ENCODE measurements at regions not wholly inside any gene's neighbourhood (a gene's known extent, or its start where the extent isn't known, plus 50 kb on each side); places are given as distances from the start of the nearest gene placed in this dataset.

DNA sequence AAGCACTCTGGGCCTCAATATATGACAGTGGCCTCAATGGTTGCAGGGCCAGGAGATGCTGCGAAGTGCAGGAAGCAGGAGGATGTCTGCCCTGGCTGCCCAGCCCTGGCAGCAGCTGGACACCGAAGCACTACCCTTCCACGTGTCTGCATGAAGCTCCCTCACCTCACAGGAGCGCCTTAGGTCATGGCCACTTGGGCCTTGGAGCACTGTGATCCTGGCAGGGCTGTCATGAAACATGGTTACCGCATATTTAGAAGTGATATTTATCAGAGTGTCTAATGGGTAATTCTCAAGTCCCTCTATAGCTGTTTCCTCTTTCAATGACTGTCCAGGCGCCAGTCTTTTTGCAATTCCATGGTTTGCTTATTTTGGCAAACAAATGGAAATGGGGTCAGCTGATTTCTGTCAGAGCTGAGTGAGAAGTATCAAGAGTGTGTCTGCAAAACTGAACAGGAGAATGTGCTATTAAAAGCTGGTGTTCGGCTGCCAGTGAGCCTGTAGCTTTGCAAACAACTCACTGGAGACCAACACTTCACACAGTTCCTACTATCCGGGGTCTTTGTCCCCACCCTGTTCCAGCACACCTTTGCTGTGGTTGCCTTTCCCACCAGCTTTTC, 285.9 kb downstream of the KIF4B start:
- DNase-seq, result no peak

DNA sequence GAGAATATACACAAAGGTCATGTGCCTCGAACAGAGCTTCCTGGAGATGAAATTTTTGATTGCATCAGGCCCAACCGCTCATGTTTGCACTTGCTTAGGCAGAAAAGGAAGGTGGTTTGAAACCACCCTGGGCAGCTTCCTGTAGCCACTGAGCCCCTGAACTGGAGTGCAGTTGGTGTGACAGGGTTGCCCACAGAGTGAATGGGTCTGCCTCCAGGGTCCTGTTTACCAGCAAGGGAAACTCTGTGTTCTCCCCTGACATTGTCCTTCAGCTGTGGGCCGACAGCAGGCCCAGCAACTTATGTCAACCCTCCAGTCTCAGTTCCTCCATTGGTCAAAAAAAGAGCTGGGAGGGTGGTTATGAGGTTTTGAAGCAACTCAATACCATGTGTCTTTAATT, 289.6 kb downstream of the KIF4B start:
- no peak for DNase-seq

DNA sequence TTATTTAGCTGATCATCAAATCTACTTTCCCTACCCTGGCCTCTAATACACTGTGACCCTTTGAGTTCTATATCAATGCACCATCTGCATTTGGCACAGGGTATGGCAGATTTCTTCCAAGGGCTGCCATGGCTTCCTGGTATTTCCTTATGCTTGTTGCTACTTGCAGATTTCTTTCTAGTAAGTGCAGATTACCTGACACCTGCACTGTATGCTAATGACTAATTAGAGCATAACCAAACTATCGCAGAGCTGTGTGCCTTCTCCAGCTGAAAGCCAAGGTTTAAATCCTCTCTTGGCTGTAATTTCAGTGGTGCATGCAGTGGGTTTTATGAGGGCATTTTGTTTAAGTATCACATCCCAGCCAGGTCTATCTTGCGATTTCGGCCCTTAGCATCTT, 293.7 kb downstream of the KIF4B start:
- DNase-seq, result peak; percentile 39

DNA sequence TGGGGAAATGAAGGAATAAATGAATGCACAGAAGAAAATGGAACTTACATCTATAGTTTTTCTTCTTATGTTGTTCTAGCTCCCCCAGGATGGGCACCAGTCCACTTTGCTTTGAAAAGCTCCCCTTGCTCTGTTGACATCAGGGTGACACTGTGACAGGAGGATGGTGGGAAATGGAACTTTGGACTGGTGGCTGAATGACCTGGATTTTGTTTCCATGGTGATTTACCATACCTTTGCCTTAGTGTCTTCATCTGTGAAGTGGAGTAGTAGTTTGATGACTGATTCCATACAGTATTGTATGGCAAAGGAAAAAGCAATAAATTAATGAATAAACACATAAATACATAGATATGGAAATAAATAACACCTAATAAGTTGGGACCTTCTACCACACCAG, 294.7 kb downstream of the KIF4B start:
- no peak for DNase-seq

DNA sequence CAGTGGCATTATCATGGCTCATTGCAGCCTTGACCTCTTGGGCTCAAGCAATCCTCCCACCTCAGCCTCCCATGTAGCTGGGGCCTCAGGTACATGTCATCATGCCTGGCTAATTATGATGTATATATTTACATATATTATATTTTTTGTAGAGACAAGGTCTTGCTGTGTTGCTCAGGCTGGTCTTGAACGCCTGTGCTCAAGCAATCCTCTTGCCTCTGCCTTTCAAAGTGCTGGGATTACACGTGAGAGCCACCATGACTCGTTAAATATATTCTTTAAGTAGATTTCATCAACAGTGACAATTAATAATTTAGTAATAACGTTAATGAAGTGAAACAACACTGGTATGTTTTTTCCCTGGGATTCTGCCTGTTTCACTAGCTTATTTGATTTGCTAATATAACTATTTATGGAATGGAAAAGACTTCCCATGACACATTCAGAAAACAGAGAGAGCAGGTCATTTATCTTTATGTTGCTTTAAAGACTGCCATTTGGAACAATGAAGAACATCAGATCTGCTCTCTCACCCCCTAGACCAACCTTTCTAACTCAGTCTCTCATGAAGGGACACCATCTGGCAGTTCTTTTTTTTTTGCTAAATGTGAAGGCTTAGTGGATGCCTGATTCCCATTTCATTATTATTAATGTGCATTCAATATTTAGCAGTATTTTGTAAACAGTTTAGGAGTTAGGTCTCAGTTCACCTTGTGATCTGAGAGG, 295.6 kb downstream of the KIF4B start:
- peak; percentile 26 for DNase-seq

DNA sequence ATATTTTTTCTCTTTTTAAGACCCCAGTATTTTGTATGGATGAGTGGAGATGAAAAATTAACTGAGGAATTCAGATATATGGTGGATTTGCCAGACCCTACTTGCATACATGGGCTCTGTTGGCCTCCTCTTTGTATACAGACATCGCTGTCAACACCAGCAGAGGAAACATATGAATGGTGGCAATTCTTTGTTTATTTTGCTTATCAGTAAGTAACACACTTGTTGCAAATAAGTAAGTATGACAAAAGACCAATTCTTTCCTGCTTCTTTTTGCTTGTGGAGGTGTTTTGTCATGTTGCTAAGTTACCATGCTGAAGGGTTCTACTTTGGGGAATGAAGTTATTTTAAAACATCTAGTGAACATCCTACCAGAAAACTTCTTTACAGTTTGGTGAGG, 298.2 kb downstream of the KIF4B start:
- no peak for DNase-seq

DNA sequence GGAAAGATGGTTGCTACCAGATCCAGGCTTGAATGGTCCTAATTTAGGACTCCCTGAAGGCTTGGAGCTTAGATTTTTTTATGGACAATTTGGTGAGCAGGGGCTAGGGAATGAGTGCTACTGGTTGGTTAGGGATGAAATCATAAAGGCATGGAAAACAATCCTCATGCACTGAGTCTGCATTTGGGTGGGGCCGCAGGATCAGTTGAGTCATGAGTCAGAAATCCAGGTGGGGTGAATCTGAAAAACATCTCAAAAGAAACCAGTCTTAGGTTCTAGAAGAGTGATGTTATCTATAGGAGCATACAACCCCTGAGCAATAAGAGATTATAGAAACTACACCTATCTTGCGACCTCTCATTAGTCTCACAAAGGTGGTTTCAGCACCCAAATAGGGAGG, 300.0 kb downstream of the KIF4B start:
- no peak for DNase-seq

DNA sequence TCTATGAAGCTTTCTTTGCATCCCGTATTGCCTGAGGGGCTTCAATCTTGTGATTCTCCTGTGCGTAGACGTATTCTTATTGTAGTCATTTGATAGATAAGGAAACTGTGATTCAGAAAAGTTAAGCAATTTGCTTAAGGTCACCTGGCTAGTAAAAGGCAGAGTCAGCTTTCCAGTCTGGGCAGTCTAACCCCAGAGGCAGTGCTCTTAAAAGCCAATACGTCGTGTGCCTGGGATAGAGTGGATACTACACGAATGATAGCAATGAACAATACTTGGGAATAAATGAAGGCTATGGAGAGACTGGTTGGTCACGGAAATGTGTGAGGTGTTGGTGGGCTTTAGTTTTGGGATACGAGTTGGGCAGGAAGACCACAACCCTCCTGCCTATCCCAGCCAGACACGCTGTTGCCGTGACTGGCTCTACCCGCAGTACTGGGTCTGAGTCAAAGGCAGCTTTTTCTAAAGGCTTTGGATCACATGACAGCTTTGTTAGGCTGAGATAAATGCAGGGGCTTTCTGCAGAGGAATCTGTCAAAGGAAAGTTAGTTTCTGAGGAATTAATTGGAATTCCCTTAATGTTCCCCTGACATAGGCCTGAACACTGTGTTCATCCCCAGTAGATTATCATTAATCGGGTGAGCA, 302.6 kb downstream of the KIF4B start:
- DNase-seq, result peak; percentile 79

DNA sequence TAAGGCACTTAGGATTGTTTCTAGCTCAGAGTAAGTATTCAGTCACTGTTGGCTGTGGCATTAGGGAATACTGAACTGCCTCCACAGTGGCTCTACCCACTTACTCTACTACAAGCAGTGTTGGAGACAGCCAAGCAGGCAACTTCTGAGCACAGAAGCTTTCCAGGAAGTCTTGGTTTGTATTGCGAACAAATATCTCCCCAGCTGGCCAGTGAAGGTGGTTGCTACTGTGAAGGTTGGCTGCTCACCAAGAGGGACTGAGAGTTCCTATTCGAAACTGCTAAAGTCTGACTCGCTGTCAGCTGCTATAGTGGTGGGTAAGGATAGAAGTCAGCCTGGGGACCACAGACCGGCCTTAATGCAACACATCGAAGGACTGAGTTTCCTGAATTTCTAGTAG, 319.1 kb downstream of the KIF4B start:
- DNase-seq, result no peak

DNA sequence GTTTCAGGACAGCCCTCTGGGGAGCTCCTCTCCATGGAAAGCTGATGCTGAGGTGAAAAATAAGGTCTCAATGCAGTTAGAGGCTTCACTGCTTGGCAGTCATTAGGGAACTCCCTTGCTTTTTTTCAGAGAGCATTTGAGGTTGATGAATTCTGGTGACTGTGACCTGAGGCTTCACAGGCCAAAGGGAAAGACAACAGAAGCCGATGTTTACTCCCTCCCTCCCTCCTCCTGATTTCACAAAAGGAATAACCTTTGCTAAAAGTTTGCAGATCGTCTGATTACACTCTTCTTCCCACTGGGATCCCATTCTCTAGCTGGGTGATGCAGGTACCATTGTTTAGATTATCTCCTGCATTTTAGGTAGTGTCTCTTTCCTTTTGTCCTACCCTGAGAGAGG, 329.4 kb downstream of the KIF4B start:
- DNase-seq, result no peak

DNA sequence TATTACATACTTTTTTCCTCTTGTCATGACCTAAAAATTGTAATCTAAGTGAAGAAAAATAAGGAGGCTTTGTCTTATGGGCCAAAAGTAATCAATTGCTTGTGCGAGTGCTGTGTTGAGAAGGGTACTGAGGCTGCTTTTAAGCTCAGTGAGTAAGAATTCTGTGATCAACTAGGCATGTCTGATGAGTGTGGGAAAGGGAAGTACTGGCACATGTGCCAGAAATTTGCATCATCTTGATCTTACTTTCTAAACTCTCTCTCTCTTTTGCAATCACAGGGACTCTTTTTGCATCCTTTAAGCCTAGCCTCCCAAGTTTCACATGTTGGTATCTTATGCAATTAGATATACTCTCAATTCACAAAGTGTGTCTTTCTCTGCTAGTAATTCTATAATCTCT, 329.9 kb downstream of the KIF4B start:
- DNase-seq, result no peak

DNA sequence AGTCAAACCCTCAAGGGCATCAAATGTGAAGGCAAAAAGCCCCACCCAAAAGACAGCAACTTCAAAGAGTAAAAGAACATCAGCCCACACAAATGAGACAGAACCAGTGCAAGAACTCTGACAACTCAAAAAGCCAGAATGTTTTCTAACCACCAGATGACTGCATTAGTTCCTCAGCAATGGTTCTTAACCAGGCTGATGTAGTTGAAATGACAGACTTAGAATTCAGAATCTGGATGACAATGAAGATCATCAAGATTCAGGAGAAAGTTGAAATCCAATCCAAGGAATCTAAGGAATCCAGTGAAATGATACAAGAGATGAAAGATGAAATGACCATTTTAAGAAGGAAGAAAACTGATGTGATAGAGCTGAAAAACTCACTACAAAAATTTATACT, 339.7 kb downstream of the KIF4B start:
- no peak for DNase-seq

DNA sequence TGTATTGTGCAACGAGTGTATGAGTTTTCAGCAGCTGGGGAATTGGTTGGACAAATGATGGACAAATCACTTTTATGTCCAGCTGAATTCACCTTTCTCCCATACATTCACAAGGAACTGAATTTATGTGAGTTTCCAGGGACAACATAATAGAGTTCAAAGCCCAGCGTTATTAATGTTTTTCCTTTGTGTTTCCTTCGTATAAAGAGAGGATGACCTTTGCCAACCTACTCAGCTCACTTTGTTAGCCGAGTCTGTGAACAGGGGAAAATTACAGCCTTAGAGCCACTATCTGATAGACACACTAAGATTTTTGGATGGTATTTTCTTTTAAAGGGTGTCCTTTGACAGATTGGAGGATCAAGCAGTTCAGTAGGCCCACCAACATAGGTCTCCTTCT, 352.5 kb downstream of the KIF4B start:
- no peak for DNase-seq

DNA sequence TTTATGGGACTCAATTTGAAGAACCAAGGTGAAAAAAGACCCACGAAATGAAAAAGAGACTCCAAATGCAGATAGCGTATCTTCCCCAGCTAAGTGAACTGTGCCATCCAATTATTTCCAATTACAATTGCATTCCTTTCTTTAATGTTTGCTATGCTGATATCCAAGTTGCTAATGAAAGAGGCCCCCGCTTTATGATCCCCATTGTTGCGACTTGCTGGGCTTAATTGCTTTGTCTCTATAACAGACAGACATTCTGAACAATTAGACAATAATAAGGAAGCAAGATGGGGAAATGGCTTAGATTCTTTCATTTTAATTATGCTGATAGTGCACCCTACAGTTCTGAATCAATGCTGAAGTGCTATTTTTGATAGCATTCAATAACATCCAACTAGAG, 354.3 kb downstream of the KIF4B start:
- no peak for DNase-seq

DNA sequence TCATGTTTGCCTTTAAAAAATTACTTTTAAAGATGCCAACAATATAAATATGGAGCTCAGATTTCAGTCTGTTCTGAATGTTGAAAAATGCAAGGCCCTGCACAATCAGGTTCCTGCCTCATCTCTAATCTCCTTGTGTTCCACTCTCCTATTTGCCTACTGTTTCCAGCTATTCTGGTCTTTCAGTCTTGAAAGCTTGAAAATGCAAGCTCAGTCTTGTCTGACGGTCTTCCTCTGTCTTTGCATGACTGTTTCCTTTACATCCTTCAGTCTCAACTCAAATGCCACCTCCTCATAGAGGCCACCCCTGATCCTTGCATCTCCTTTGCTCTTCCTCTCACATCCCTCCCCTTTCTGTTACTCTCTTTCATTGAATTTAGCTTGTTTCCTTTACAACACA, 354.9 kb downstream of the KIF4B start:
- no peak for DNase-seq

DNA sequence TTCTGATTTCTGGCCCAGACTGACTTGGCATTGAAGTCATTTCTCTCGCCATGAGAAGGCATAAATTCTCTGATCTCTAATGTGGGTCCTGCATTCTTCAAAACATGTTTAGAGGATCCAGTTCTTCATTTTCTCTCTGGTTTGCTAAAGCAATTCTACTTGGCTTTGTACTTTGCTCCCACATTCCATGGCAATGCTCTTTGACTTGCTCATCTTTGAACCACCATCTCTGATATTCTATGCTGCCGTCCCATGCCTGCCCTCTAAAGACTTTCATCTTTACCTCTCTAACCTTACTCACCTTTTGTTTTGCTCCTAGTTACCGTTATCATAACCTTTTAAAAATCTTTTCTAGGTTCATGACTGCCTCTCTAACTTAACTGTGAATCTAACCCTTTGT, 366.9 kb downstream of the KIF4B start:
- no peak for DNase-seq

DNA sequence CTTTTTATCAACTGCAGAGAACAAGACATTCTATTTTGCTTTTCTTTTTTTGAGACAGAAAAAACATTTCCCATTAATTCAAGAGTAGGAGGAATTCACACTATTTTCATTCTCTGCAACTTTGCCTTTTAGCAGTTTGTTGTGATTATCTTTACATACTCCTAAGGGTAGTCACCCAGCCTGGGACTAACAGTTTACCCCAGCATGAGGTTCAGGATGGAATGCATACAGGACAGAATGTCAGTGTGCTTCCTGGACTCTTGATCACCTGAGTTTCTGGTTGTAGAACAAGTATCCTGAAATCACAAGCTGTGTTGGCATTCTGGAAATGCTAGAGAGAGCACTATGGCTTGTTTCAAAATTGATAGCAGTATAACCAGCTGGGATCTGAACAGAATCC, 368.1 kb downstream of the KIF4B start:
- no peak for DNase-seq

DNA sequence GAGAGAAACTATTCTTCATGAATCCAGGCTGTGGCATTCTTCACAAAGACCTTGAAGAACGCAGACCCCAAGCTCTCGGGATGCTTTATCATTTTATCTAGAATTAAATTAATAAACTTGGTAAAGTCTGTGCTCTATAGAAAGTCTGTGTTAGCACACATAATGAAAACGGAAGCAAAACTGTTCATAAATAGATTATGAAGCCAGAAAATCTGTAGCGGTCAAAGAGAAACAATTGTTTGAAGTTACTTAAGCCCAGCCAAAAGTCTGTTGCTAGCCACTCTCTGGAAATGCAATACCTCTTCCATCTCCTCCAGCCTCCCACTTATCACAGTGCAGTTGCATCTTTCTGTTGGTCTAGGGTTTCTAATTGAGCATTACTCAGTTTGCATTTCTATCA, 375.9 kb downstream of the KIF4B start:
- no peak for DNase-seq

DNA sequence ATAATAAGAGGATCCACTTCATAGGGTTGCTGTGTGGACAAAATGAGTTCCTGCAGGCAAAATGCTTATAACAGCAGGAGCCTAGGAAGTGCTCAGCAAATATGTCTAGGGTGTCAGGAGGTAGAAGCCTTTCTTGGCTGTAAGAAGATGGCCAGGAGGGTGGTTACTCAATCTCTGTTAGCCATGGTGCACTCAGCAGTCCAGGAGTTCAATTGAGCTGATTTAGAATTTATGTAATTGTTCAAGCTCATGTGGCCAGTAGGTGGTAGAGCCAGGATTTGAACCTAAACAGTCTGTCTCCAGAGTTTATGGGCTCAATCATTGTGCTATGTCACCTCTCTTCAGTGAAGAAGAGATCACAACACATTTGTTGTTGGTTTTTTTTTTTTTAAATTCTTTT, 381.2 kb downstream of the KIF4B start:
- DNase-seq, result no peak

DNA sequence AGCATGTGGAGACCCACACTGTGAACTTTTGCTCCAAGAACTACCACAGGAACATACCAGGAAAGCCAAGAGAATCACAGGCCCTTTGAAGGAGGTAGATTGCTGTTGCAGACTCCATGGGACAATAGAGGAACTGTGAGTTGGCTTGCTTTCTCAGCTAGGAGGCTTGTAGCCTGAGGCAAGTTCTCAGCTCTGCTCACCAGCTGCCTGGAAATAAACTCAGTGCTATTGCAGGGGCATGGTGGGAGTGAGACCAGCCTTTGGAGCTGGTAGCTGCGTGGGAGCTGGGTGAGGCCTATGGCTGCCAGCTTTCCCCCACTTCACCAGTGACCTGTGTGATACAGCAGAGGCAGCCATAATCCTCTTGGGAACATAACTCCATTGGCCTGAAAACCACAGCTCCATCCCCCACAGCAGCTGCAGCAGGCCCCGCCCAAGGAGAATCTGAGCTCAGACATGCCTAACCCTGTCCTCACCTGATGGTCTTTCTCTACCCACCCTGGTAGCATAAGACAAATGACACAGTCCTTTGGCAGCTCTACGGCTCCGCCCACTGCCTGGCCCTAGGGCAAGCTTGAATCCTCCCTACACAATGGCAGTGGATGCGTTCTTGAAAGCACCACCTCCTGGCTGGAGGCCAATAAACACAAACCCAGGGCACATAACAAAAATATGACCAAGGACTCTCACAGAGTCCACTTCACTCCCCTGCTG, 389.5 kb downstream of the KIF4B start:
- DNase-seq, result peak; percentile 47

DNA sequence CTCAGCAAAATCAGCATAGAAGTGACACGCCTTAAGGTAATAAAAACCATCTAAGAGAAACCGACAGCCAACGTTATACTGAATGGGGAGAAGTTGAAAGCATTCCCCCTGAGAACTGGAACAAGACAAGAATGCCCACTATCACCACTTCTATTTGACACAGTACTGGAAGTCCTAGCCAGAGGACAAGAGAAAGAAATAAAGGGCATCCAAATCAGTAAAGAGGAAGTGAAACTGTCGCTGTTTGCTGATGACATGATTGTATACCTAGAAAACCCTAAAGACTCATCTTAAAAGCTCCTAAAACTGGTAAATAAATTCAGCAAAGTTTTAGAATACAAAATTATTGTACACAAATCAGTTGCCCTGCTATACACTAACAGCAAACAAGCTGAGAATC, 393.3 kb downstream of the KIF4B start:
- no peak for DNase-seq

DNA sequence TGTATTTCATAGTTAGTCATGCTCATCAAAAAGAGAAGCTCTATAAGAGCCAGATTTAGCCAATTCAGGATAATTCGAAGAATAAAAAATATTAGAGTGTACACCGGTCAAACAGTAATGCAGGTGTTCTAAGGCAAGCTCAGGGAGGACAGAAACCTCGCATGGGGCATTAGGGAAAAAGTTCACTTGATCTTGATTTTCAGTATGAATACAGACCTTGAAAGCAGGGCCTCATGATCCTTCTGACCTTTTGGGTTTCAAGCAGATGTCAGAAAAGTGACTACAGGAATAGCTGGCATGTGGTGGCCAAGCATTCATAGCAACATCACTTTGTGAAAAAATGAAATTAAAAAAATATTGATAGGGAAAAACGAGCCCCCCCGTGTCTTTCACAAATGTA, 394.9 kb downstream of the KIF4B start:
- DNase-seq, result no peak

DNA sequence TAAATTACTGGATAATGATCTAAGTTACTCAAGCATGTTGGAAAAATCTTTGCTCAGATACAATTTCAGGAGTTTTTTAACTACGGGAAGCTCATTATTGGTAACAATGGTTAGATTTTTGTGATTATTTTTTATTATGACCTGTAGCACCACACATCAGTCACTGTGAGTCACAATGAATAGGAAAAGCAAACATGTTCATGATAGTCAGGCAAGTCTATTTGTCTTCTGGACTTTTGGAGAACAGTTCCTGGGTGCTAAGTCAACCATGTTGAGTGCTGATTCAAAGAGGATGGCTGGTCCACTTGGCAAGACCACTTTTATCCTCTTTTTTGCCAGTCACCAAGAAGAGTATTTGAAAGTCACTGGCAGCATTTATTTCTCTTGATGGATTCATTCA, 403.2 kb downstream of the KIF4B start:
- DNase-seq, result no peak
